TTC549 (cell line): ENCODE measurements at regions not wholly inside any gene's neighbourhood (a gene's known extent, or its start where the extent isn't known, plus 50 kb on each side); places are given as distances from the start of the nearest gene placed in this dataset.
"Not testable (repeated sequence)": the region's sequence is repeated elsewhere in the genome, so short reads cannot be mapped to it uniquely, and the experiment has no call there.

Experiments
- FAIRE-seq: peaks from 2 replicates; lab custom pipeline; 2012; peaks lifted over from hg19 to GRCh38; lab: Jason Lieb, UNC

DNA sequence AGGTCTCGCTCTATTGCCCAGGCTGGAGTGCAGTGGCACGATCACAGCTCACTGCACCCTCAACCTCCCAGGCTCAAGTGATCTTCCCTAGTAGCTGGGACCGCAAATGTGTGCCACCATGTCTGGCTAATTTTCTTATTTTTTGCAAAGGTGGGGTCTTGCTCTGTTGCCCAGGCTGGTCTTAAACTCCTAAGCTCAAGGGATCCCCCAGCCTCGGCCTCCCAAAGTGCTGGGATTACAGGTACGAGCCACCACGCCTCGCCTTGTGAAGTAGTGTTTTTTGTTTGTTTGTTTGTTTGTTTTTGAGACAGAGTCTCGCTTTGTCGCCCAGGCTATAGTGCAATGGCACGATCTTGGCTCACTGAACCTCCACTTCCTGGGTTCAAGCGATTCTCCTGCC is 125.5 kb downstream of the HAUS1 start:
- FAIRE-seq, result not testable (repeated sequence)

GRCh38 chr18:46236156-46236555 is 132.0 kb downstream of the HAUS1 start:
- FAIRE-seq, result no peak

- no peak for FAIRE-seq
Measured at GRCh38 chr18:46237891-46238290, 133.7 kb downstream of the HAUS1 start.

DNA sequence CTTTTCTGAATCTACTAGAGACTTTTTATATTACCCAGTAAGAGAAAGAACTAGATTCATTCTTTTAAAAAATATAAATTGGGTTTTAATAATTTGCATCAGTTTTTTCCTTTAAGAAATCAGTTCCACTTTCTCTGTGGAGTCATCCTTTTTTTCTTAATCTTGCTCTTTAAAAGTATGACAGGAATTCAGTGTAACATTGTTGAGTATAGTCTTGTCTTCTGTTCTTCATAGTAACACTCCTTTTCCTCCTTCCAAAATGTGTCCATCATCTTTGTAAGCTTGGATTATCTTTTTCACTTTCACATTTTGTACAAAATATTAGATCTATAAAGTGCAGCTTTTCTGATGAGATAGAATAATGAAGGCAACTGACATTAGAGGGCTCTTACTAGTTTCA is 135.4 kb downstream of the HAUS1 start:
- no peak for FAIRE-seq

GRCh38 chr18:46239998-46240397 is 135.8 kb downstream of the HAUS1 start:
- no peak for FAIRE-seq

DNA sequence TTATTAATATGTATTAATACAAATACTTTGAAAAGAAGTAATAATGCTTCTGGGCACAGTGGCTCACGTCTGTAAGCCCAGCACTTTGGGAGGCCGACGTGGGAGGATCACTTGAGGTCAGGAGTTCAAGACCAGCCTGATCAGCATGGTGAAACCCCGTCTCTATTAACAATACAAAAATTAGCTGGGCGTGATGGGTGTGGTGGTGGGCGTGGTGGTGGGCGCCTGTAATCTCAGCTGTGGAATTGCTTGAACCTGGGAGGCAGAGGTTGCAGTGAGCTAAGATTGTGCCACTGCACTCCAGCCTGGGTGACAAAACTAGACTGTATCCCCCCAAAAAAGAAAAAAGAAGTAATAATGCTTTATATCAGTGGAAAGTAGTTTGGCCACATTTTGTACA is 137.2 kb downstream of the HAUS1 start:
- FAIRE-seq, result not testable (repeated sequence)

DNA sequence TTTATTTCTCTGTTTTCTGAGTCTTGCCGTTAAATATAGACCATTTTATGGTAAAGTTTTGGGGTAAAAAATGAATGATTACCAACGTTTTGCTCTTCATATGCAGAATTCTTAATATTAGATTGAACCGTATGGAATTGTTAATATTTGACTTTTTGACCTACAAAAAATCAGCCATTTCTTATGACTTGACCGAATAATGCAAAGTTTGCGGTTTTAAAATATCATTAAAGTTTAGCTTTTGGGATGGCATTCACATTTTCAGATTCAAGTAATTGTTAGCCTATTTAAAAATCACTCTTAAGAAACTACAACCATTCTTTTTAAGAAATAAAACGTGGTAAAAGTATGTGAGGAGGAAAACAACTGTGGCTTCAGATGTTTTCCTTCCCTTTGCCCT is 138.0 kb downstream of the HAUS1 start:
- no peak for FAIRE-seq

GRCh38 chr18:46243095-46243494 is 138.9 kb downstream of the HAUS1 start:
- FAIRE-seq, result no peak

- FAIRE-seq, result no peak
Measured at GRCh38 chr18:46243673-46244072, 139.5 kb downstream of the HAUS1 start.

DNA sequence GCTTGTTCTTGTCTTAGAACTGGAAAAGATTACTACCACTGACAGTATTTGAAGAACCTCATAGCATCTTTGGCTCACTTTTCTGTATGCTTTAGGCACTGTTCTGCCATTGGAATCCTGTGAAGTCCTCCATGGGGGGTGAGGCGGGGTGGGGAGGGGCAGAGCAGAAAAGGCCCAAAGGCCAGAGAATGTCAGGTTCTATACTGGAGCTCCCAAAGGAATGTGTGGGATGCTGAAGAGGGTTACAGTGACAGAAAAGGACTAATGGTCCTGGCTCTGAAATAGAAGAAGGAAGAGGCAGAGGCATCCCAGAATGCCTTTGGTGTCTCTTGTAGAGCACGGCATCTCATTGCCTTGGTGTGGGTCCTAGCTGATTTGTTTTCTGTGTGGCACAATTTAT is 141.9 kb downstream of the HAUS1 start:
- no peak for FAIRE-seq

DNA sequence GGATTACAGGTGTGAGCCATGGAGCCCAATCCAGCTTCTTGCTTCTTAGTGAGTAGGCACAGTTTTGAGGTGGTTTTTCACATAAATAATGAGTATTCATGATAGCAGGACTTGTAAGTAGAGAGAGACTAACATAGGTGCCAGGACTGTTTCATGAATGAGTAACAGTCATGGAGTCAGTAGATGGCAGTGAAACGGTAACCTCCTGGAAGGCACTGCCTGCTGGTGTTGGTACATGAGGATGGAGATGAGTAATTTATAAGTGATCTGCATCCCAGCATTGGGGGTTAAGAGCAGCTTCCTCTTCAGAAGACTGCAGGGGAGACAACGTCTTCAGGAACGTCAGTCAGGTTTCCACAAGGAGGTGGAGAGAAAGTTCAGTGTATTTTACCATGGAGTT is 143.8 kb downstream of the HAUS1 start:
- no peak for FAIRE-seq

GRCh38 chr18:46250084-46250811 is 146.1 kb downstream of the HAUS1 start:
- no peak for FAIRE-seq

DNA sequence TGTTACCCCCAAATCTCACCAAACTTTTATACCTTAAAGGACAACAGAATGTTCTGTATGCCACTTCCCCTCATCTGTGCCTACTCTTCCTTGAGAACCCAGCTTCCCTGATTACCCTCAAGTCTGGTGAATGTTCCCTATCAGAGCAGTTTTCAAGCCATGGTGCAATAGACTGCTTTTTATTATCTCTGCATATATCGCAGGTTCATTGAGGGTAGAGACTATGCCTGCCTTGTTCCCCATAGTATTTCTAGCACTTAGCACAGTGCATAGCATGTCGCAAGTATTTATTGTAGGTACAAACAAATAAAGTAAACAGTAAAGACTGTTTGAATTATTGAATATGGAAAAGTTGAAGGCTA is 146.6 kb downstream of the HAUS1 start:
- no peak for FAIRE-seq

GRCh38 chr18:46252759-46253158 is 148.6 kb downstream of the HAUS1 start:
- no peak for FAIRE-seq

GRCh38 chr18:46253498-46253897 is 149.3 kb downstream of the HAUS1 start:
- no peak for FAIRE-seq

DNA sequence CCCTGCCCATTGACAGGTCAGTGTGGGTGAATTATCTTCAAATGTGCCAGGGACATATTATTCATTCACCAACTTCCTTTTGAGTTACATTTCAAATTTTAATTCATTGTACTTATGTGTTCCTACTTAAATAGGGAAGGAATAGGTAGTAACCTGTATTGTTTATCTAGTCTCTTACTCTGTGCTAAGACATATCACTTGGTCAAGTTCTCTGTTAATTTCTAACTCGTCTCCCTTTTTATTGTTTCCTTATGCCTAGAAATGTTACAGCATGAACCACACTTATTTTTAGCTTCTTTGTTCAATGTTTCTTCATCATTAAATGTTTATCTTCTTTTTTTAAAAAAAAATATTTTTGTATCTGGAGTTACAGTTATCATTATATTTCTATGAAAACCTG is 151.9 kb downstream of the HAUS1 start:
- FAIRE-seq, result no peak

DNA sequence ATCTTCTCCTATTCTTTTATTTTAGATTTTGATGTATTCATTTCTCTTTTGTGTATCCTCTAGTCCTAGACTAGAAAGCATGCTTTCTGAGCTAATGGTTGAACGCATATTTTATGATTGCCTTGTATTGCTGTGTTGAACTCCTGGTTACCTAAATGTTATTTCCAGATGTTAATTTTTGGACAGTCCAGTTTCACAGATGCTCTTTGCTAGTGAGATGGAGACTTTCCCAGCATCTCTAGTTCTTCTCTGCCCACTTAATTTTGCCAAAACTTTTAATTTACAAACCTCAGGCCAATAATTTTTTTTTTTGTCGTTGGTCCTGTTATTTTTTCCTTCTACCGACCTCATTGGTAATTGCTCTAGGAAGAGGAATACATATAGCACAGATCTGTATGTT is 153.2 kb downstream of the HAUS1 start:
- no peak for FAIRE-seq

- FAIRE-seq, result no peak
Measured at GRCh38 chr18:46260016-46260878, 156.1 kb downstream of the HAUS1 start.

GRCh38 chr18:46260879-46261143 is 156.6 kb downstream of the HAUS1 start:
- no peak for FAIRE-seq

DNA sequence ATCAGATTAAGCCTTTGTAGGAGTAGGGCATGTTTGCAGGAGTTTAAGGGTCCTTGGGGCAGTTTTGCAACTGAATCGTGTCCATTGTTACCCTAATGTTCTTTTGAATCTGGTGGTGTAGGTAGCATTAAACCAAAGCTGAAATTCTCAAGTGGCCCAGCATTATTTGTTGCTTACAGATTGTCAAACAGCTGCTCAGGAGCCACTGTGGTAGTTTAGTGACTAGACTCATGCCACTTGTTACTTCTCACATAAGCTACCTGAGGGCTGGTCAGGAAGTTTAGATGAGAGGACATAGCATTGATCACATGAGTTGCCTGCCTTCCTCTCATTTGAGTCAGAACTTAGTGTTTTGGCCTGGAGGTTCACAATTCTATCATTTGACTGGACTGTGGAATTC is 157.6 kb downstream of the HAUS1 start:
- FAIRE-seq, result no peak

GRCh38 chr18:46262856-46263255 is 158.7 kb downstream of the HAUS1 start:
- no peak for FAIRE-seq

- FAIRE-seq, result no peak
Measured at GRCh38 chr18:46264255-46264654, 160.1 kb downstream of the HAUS1 start.

- no peak for FAIRE-seq
Measured at GRCh38 chr18:46265196-46266156, 161.3 kb downstream of the HAUS1 start.
